Muscle layer of colon (tissue), 2 donors: ENCODE measurements at regions not wholly inside any gene's neighbourhood (a gene's known extent, or its start where the extent isn't known, plus 50 kb on each side); places are given as distances from the start of the nearest gene placed in this dataset.
"Not testable (repeated sequence)": the region's sequence is repeated elsewhere in the genome, so short reads cannot be mapped to it uniquely, and the experiment has no call there.

ENCODE experiments used
- H3K27ac ChIP-seq: one replicate; pipeline ENCODE4 v1.7.0; 2013; ENCODE audit warnings: low read depth, mild to moderate bottlenecking, low read length, moderate library complexity
- H3K27me3 ChIP-seq, 2 donors: one replicate each; pipeline ENCODE4 v1.7.0; 2013; ENCODE audit warnings: low read length in 2 of 2, mild to moderate bottlenecking in 2 of 2; ENCODE audit not compliant: insufficient read depth in 2 of 2, control insufficient read depth in 1 of 2
- H3K36me3 ChIP-seq: one replicate; pipeline ENCODE4 v1.7.0; 2013; ENCODE audit warnings: mild to moderate bottlenecking, low read length; ENCODE audit not compliant: insufficient read depth
- H3K4me1 ChIP-seq: one replicate; pipeline ENCODE4 v1.7.0; 2013; ENCODE audit warnings: mild to moderate bottlenecking, low read length; ENCODE audit not compliant: insufficient read depth
- H3K4me3 ChIP-seq, 2 donors: one replicate each; pipeline ENCODE4 v1.7.0; 2013; ENCODE audit warnings: low read length in 2 of 2, low read depth in 1 of 2, mild to moderate bottlenecking in 1 of 2, moderate library complexity in 1 of 2
- H3K9ac ChIP-seq: one replicate; pipeline ENCODE4 v1.7.0; 2013; ENCODE audit warnings: low read length
- H3K9me3 ChIP-seq: one replicate; pipeline ENCODE4 v1.7.0; 2013; ENCODE audit warnings: mild to moderate bottlenecking, low read length
- donor health status: abdominal sarcoma.
- donor health status: Adenocarcinoma of cecum.

GRCh38 chr6:18634912-18635311, 247.8 kb downstream of the RNF144B start:
- H3K9me3 ChIP-seq: no peaks in the 10 kb centered on the region
- H3K4me3 ChIP-seq: no peak overlapping the region
- no peak overlapping the region for H3K27ac ChIP-seq
- no peaks in the 10 kb centered on the region for H3K27me3 ChIP-seq
- H3K9ac ChIP-seq: no peak overlapping the region
- H3K4me1 ChIP-seq: no peaks in the 10 kb centered on the region
- H3K36me3 ChIP-seq: no peaks in the 10 kb centered on the region

GRCh38 chr6:18640134-18640533, 253.0 kb downstream of the RNF144B start:
- no peak overlapping the region for H3K9ac ChIP-seq
- no peaks in the 10 kb centered on the region for H3K9me3 ChIP-seq
- H3K36me3 ChIP-seq: no peaks in the 10 kb centered on the region
- no peaks in the 10 kb centered on the region for H3K27me3 ChIP-seq
- no peaks in the 10 kb centered on the region for H3K4me1 ChIP-seq
- no peak overlapping the region for H3K4me3 ChIP-seq
- H3K27ac ChIP-seq: no peak overlapping the region

GRCh38 chr6:18640754-18641153, 253.6 kb downstream of the RNF144B start:
- Histone ChIP-seq H3K36me3 (no peaks in the 10 kb centered on the region), H3K4me3 (no peak overlapping the region), H3K27me3 (no peaks in the 10 kb centered on the region), H3K27ac (no peak overlapping the region), H3K4me1 (no peaks in the 10 kb centered on the region), H3K9ac (no peak overlapping the region), H3K9me3 (no peaks in the 10 kb centered on the region)

GRCh38 chr6:18654821-18655220, 267.7 kb downstream of the RNF144B start:
- H3K27me3 ChIP-seq: no peaks in the 10 kb centered on the region
- no peaks in the 10 kb centered on the region for H3K4me1 ChIP-seq
- H3K4me3 ChIP-seq: no peak overlapping the region
- no peaks in the 10 kb centered on the region for H3K9me3 ChIP-seq
- H3K36me3 ChIP-seq: no peaks in the 10 kb centered on the region
- no peak overlapping the region for H3K9ac ChIP-seq
- H3K27ac ChIP-seq: no peak overlapping the region

- H3K36me3 ChIP-seq: no peaks in the 10 kb centered on the region
- no peak overlapping the region for H3K9ac ChIP-seq
- no peaks in the 10 kb centered on the region for H3K27me3 ChIP-seq
Measured at GRCh38 chr6:18656506-18656905, 269.4 kb downstream of the RNF144B start.

GRCh38 chr6:18659994-18660393, 272.8 kb downstream of the RNF144B start:
- H3K9me3 ChIP-seq, H3K9ac ChIP-seq, H3K4me3 ChIP-seq, H3K36me3 ChIP-seq, H3K27me3 ChIP-seq, H3K4me1 ChIP-seq, H3K27ac ChIP-seq: not testable (repeated sequence)

More at GRCh38 chr6:18656506-18656905, 269.4 kb downstream of the RNF144B start:
- Histone ChIP-seq H3K27ac (no peak overlapping the region), H3K9me3 (no peaks in the 10 kb centered on the region), H3K4me3 (no peak overlapping the region), H3K4me1 (no peaks in the 10 kb centered on the region)

- Histone ChIP-seq H3K4me3 (no peak overlapping the region), H3K9ac (no peak overlapping the region), H3K27ac (no peak overlapping the region), H3K27me3 (no peaks in the 10 kb centered on the region), H3K36me3 (no peaks in the 10 kb centered on the region), H3K4me1 (no peaks in the 10 kb centered on the region), H3K9me3 (no peaks in the 10 kb centered on the region)
Measured at GRCh38 chr6:18663011-18663410, 275.9 kb downstream of the RNF144B start.

- H3K9me3 ChIP-seq: no peaks in the 10 kb centered on the region
Measured at GRCh38 chr6:18664401-18664800, 277.3 kb downstream of the RNF144B start.

GRCh38 chr6:18667612-18668011, 280.5 kb downstream of the RNF144B start:
- H3K9ac ChIP-seq: no peak overlapping the region
- H3K4me1 ChIP-seq: no peaks in the 10 kb centered on the region
- H3K4me3 ChIP-seq: no peak overlapping the region
- no peaks in the 10 kb centered on the region for H3K27me3 ChIP-seq
- no peaks in the 10 kb centered on the region for H3K36me3 ChIP-seq
- no peaks in the 10 kb centered on the region for H3K9me3 ChIP-seq
- no peak overlapping the region for H3K27ac ChIP-seq

More at GRCh38 chr6:18664401-18664800, 277.3 kb downstream of the RNF144B start:
- Histone ChIP-seq H3K27ac (no peak overlapping the region), H3K4me1 (no peaks in the 10 kb centered on the region), H3K9ac (no peak overlapping the region), H3K36me3 (no peaks in the 10 kb centered on the region), H3K27me3 (no peaks in the 10 kb centered on the region), H3K4me3 (no peak overlapping the region)

- no peak overlapping the region for H3K27ac ChIP-seq
- no peak overlapping the region for H3K4me3 ChIP-seq
- H3K9ac ChIP-seq: no peak overlapping the region
- H3K27me3 ChIP-seq: no peaks in the 10 kb centered on the region
- no peaks in the 10 kb centered on the region for H3K4me1 ChIP-seq
- H3K9me3 ChIP-seq: no peaks in the 10 kb centered on the region
- H3K36me3 ChIP-seq: no peaks in the 10 kb centered on the region
Measured at GRCh38 chr6:18668994-18669393, 281.8 kb downstream of the RNF144B start.

- Histone ChIP-seq H3K27ac (no peak overlapping the region), H3K4me3 (no peak overlapping the region), H3K9ac (no peak overlapping the region), H3K36me3 (no peaks in the 10 kb centered on the region), H3K27me3 (no peaks in the 10 kb centered on the region), H3K4me1 (no peaks in the 10 kb centered on the region), H3K9me3 (no peaks in the 10 kb centered on the region)
Measured at GRCh38 chr6:18672852-18673251, 285.7 kb downstream of the RNF144B start.

GRCh38 chr6:18674346-18674745, 287.2 kb downstream of the RNF144B start:
- H3K4me1 ChIP-seq: no peaks in the 10 kb centered on the region
- no peak overlapping the region for H3K9ac ChIP-seq
- H3K4me3 ChIP-seq: no peak overlapping the region
- H3K27ac ChIP-seq: no peak overlapping the region
- no peaks in the 10 kb centered on the region for H3K27me3 ChIP-seq
- no peaks in the 10 kb centered on the region for H3K9me3 ChIP-seq
- no peaks in the 10 kb centered on the region for H3K36me3 ChIP-seq
